ENCODE measurements at regions not wholly inside any gene's neighbourhood (a gene's known extent, or its start where the extent isn't known, plus 50 kb on each side); places are given as distances from the start of the nearest gene placed in this dataset.
"Not testable (repeated sequence)": the region's sequence is repeated elsewhere in the genome, so short reads cannot be mapped to it uniquely, and the experiment has no call there.

- no peak for DNase-seq (ENCODE audit: low read depth in 3 of 3)
Observed at GRCh38 chr2:105537920-105538319, 139.1 kb upstream of the FHL2 start.

GRCh38 chr2:105537466-105537865 is 138.6 kb upstream of the FHL2 start:
- no peak for DNase-seq (ENCODE audit: low read depth in 3 of 3)

- DNase-seq (ENCODE audit: low read depth in 3 of 3): no peak
Observed at GRCh38 chr2:105536175-105536574, 137.3 kb upstream of the FHL2 start.

GRCh38 chr2:105529258-105529657 is 130.4 kb upstream of the FHL2 start:
- DNase-seq (ENCODE audit: low read depth in 3 of 3): not testable (repeated sequence)

- no peak for DNase-seq (ENCODE audit: low read depth in 3 of 3)
Observed at GRCh38 chr2:105526000-105526925, 127.4 kb upstream of the FHL2 start.

- DNase-seq (ENCODE audit: low read depth in 3 of 3): no peak
Observed at GRCh38 chr2:105525201-105525600, 126.3 kb upstream of the FHL2 start.

- no peak for DNase-seq (ENCODE audit: low read depth in 3 of 3)
Observed at GRCh38 chr2:105522645-105523044, 123.8 kb upstream of the FHL2 start.

- no peak for DNase-seq (ENCODE audit: low read depth in 3 of 3)
Observed at GRCh38 chr2:105521616-105522015, 122.8 kb upstream of the FHL2 start.

GRCh38 chr2:105521176-105521575 is 122.3 kb upstream of the FHL2 start:
- no peak for DNase-seq (ENCODE audit: low read depth in 3 of 3)

GRCh38 chr2:105519516-105519915 is 120.7 kb upstream of the FHL2 start:
- DNase-seq (ENCODE audit: low read depth in 3 of 3): no peak

- DNase-seq (ENCODE audit: low read depth in 3 of 3): no peak
Observed at GRCh38 chr2:105518897-105519296, 120.0 kb upstream of the FHL2 start.

- no peak for DNase-seq (ENCODE audit: low read depth in 3 of 3)
Observed at GRCh38 chr2:105517814-105518705, 119.2 kb upstream of the FHL2 start.

GRCh38 chr2:105515581-105516415 is 116.9 kb upstream of the FHL2 start:
- no peak for DNase-seq (ENCODE audit: low read depth in 3 of 3)

- no peak for DNase-seq (ENCODE audit: low read depth in 3 of 3)
Observed at GRCh38 chr2:105514576-105514975, 115.7 kb upstream of the FHL2 start.

- no peak for DNase-seq (ENCODE audit: low read depth in 3 of 3)
Observed at GRCh38 chr2:105510761-105511528, 112.1 kb upstream of the FHL2 start.

- DNase-seq (ENCODE audit: low read depth in 3 of 3): no peak
Observed at GRCh38 chr2:105509269-105510086, 110.6 kb upstream of the FHL2 start.

- not testable (repeated sequence) for DNase-seq (ENCODE audit: low read depth in 3 of 3)
Observed at GRCh38 chr2:105506860-105507259, 108.0 kb upstream of the FHL2 start.

- no peak for DNase-seq (ENCODE audit: low read depth in 3 of 3)
Observed at GRCh38 chr2:105504459-105504858, 105.6 kb upstream of the FHL2 start.

- DNase-seq (ENCODE audit: low read depth in 3 of 3): no peak
Observed at GRCh38 chr2:105502625-105503334, 103.9 kb upstream of the FHL2 start.
